ENCODE measurements at regions not wholly inside any gene's neighbourhood (a gene's known extent, or its start where the extent isn't known, plus 50 kb on each side); places are given as distances from the start of the nearest gene placed in this dataset.

DNA sequence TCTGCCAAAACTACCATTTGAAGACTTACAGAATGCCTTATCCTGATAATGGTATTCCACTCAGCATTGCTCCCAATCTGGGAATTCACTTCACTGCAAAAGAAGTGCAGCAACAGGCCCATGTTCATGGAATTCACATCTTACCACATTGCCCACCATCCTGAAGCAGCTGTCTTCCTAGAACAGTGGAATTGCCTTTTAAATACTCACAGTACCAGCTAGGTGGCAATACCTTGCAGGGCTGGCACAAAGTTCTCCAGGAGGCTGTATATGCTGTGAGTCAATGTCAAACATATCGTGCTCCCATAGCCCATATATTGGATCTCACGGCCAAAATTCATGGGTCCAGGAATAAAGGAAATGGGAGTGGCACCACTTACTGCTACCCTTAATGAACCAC lies 83.8 kb upstream of the PLEKHG7 start:
- TF ChIP-seq, protein P1, sequence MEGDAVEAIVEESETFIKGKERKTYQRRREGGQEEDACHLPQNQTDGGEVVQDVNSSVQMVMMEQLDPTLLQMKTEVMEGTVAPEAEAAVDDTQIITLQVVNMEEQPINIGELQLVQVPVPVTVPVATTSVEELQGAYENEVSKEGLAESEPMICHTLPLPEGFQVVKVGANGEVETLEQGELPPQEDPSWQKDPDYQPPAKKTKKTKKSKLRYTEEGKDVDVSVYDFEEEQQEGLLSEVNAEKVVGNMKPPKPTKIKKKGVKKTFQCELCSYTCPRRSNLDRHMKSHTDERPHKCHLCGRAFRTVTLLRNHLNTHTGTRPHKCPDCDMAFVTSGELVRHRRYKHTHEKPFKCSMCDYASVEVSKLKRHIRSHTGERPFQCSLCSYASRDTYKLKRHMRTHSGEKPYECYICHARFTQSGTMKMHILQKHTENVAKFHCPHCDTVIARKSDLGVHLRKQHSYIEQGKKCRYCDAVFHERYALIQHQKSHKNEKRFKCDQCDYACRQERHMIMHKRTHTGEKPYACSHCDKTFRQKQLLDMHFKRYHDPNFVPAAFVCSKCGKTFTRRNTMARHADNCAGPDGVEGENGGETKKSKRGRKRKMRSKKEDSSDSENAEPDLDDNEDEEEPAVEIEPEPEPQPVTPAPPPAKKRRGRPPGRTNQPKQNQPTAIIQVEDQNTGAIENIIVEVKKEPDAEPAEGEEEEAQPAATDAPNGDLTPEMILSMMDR (IDR thresholded peaks at IDR 0.05): no peak
- TF ChIP-seq POLR2A (IDR thresholded peaks at IDR 0.05): no peak

All from heart left ventricle (tissue), 13 donors.